Breast epithelium (tissue), 4 donors: ENCODE measurements at regions not wholly inside any gene's neighbourhood (a gene's known extent, or its start where the extent isn't known, plus 50 kb on each side); places are given as distances from the start of the nearest gene placed in this dataset.

Experiments
- DNase-seq, 2 donors: peaks; one replicate each; pipeline ENCODE4 v3.0.0-alpha.2; 2019; ENCODE audit warnings: low spot score in 2 of 2
- H3K27ac ChIP-seq, 2 donors: fragments of 200-600 bp; sonication (generic) in 1 of 2; one replicate each; pipeline ENCODE4 v1.5.1; 2016 to 2019; ENCODE audit warnings: mild to moderate bottlenecking in 1 of 2
- H3K27me3 ChIP-seq, 2 donors: fragments of 200-600 bp; sonication (generic) in 1 of 2; one replicate each; pipeline versions ENCODE4 v1.5.1 to v1.6.0; 2017 to 2019; ENCODE audit warnings: control low read depth in 1 of 2, mild to moderate bottlenecking in 1 of 2
- H3K36me3 ChIP-seq: fragments of 200-600 bp; one replicate; pipeline ENCODE4 v1.5.1; 2019
- H3K4me1 ChIP-seq, 2 donors: fragments of 200-600 bp; sonication (generic); one replicate each; pipeline ENCODE4 v1.5.1; 2016 to 2019; ENCODE audit warnings: control low read depth in 1 of 2
- H3K4me3 ChIP-seq, 3 donors: fragments of 200-600 bp; sonication (generic); 1 replicate in 2 of 3; 2 replicates in 1 of 3; pipeline ENCODE4 v1.5.1; 2016 to 2019; ENCODE audit warnings: mild to moderate bottlenecking in 3 of 3, moderate library complexity in 2 of 3
- H3K9me3 ChIP-seq, 2 donors: fragments of 200-600 bp; sonication (generic) in 1 of 2; one replicate each; pipeline ENCODE4 v1.5.1; 2016 to 2019; ENCODE audit warnings: control low read depth in 1 of 2
- CTCF ChIP-seq, 3 donors: fragments of 450-650 bp; IDR thresholded peaks; one replicate each; pipeline ENCODE4 v1.5.1; 2016 to 2017; ENCODE audit warnings: antibody characterized with exemption in 3 of 3, mild to moderate bottlenecking in 3 of 3, moderate library complexity in 3 of 3
- POLR2A ChIP-seq: fragments of 450-650 bp; IDR thresholded peaks from one replicate; pipeline ENCODE4 v1.6.1; 2016; ENCODE audit warnings: antibody characterized with exemption, mild to moderate bottlenecking, moderate library complexity
- POLR2AphosphoS5 ChIP-seq, 3 donors: sonication (generic); formaldehyde crosslinking; IDR thresholded peaks; one replicate each; pipeline ENCODE4 v1.6.1; 2017; ENCODE audit warnings: antibody characterized with exemption in 3 of 3
- intact Hi-C: fragments of 100-400 bp; cut with DNase I; formaldehyde crosslinking; loops from one replicate; pipeline ENCODE4 v1.15.1; 2023; ENCODE audit warnings: low total_unique reads

GRCh38 chr6:16849988-16850680, 88.9 kb upstream of the ATXN1 start:
- DNase-seq, result no peak
- intact Hi-C loops, result no loop called here
- Histone ChIP-seq H3K36me3 (no peaks in the 10 kb centered on the region), H3K27me3 (no peaks in the 10 kb centered on the region), H3K4me1 (no peaks in the 10 kb centered on the region), H3K9me3 (no peaks in the 10 kb centered on the region), H3K4me3 (no peak overlapping the region), H3K27ac (peak overlapping the region in 1 of 2 donors; percentile 51)
- no peak for TF ChIP-seq POLR2AphosphoS5 (IDR thresholded peaks at IDR 0.05)
- TF ChIP-seq CTCF (IDR thresholded peaks at IDR 0.05), result no peak
- no peak for TF ChIP-seq POLR2A

GRCh38 chr6:16849280-16849987, 88.2 kb upstream of the ATXN1 start:
- Histone ChIP-seq H3K4me1 (no peaks in the 10 kb centered on the region), H3K4me3 (no peak overlapping the region), H3K36me3 (no peaks in the 10 kb centered on the region), H3K9me3 (no peaks in the 10 kb centered on the region), H3K27ac (peak overlapping the region in 1 of 2 donors; percentile 51), H3K27me3 (no peaks in the 10 kb centered on the region)
- TF ChIP-seq POLR2AphosphoS5 (IDR thresholded peaks at IDR 0.05) (no peak), POLR2A (no peak), CTCF (IDR thresholded peaks at IDR 0.05) (no peak)
- intact Hi-C loops, result no loop called here
- no peak for DNase-seq

- no peaks in the 10 kb centered on the region for H3K27me3 ChIP-seq
- DNase-seq, result no peak
- H3K4me1 ChIP-seq, result no peaks in the 10 kb centered on the region
- H3K9me3 ChIP-seq, result no peaks in the 10 kb centered on the region
- intact Hi-C loops, result no loop called here
- no peak overlapping the region for H3K4me3 ChIP-seq
- no peak overlapping the region for H3K27ac ChIP-seq
- TF ChIP-seq POLR2AphosphoS5 (IDR thresholded peaks at IDR 0.05) (no peak), CTCF (IDR thresholded peaks at IDR 0.05) (no peak), POLR2A (no peak)
- H3K36me3 ChIP-seq, result no peaks in the 10 kb centered on the region
These were observed 85.1 kb upstream of the ATXN1 start for GRCh38 chr6:16846399-16846778.

- TF ChIP-seq CTCF (IDR thresholded peaks at IDR 0.05), result no peak
- TF ChIP-seq POLR2A, result no peak
- no peak for TF ChIP-seq POLR2AphosphoS5 (IDR thresholded peaks at IDR 0.05)
- Histone ChIP-seq H3K27ac (no peak overlapping the region), H3K4me3 (no peak overlapping the region), H3K36me3 (no peaks in the 10 kb centered on the region), H3K4me1 (no peaks in the 10 kb centered on the region), H3K27me3 (no peaks in the 10 kb centered on the region), H3K9me3 (no peaks in the 10 kb centered on the region)
- DNase-seq, result no peak
- intact Hi-C loops, result no loop called here
These were observed 82.9 kb upstream of the ATXN1 start for GRCh38 chr6:16844183-16844582.

- Histone ChIP-seq H3K27ac (no peak overlapping the region), H3K9me3 (no peaks in the 10 kb centered on the region), H3K36me3 (no peaks in the 10 kb centered on the region), H3K4me3 (no peak overlapping the region), H3K4me1 (no peaks in the 10 kb centered on the region), H3K27me3 (no peaks in the 10 kb centered on the region)
- DNase-seq, result no peak
- TF ChIP-seq POLR2AphosphoS5 (IDR thresholded peaks at IDR 0.05) (no peak), CTCF (IDR thresholded peaks at IDR 0.05) (no peak), POLR2A (no peak)
- intact Hi-C loops, result no loop called here
These were observed 81.4 kb upstream of the ATXN1 start for GRCh38 chr6:16842676-16843075.
